ENCODE measurements at regions not wholly inside any gene's neighbourhood (a gene's known extent, or its start where the extent isn't known, plus 50 kb on each side); places are given as distances from the start of the nearest gene placed in this dataset.

GRCh38 chr5:160960592-160960991 lies 108.6 kb upstream of the ATP10B start:
- TF ChIP-seq CTCF (optimal IDR thresholded peaks at IDR 0.05 in 1 of 3, IDR thresholded peaks at IDR 0.05 in 1 of 3, conservative IDR thresholded peaks at IDR 0.05 in 1 of 3; ENCODE audit: extremely low read depth in 1 of 3, insufficient read depth in 2 of 3, low read length in 3 of 3): no peak
- no peak for TF ChIP-seq EZH2 (IDR thresholded peaks at IDR 0.05; ENCODE audit: low read length)

Data from keratinocyte (primary cell).